GM19328 (cell line): ENCODE measurements at regions not wholly inside any gene's neighbourhood (a gene's known extent, or its start where the extent isn't known, plus 50 kb on each side); places are given as distances from the start of the nearest gene placed in this dataset.
"Not testable (repeated sequence)": the region's sequence is repeated elsewhere in the genome, so short reads cannot be mapped to it uniquely, and the experiment has no call there.

Source experiments
- ATAC-seq: cut with Tn5 transposase; IDR thresholded peaks from one replicate; pipeline ENCODE4 v1.9.1; 2021; ENCODE audit warnings: mild to moderate bottlenecking, moderate library complexity; ENCODE audit not compliant: unreplicated experiment

GRCh38 chr9:120338340-120338739, 241.6 kb downstream of the CDK5RAP2 start:
- ATAC-seq: no peak

GRCh38 chr9:120337131-120337530, 242.8 kb downstream of the CDK5RAP2 start:
- no peak for ATAC-seq

- ATAC-seq: no peak
Observed at GRCh38 chr9:120336753-120337090, 243.2 kb downstream of the CDK5RAP2 start.

GRCh38 chr9:120336021-120336752, 243.8 kb downstream of the CDK5RAP2 start:
- ATAC-seq: no peak

- no peak for ATAC-seq
Observed at GRCh38 chr9:120331913-120332312, 248.1 kb downstream of the CDK5RAP2 start.

- ATAC-seq: no peak
Observed at GRCh38 chr9:120330031-120330430, 249.9 kb downstream of the CDK5RAP2 start.

- no peak for ATAC-seq
Observed at GRCh38 chr9:120327322-120327721, 252.6 kb downstream of the CDK5RAP2 start.

GRCh38 chr9:120326049-120326693, 253.8 kb downstream of the CDK5RAP2 start:
- ATAC-seq: no peak

- no peak for ATAC-seq
Observed at GRCh38 chr9:120324996-120325642, 254.8 kb downstream of the CDK5RAP2 start.

- no peak for ATAC-seq
Observed at GRCh38 chr9:120324461-120324860, 255.5 kb downstream of the CDK5RAP2 start.

- no peak for ATAC-seq
Observed at GRCh38 chr9:120323125-120323524, 256.8 kb downstream of the CDK5RAP2 start.

GRCh38 chr9:120319452-120319851, 260.5 kb downstream of the CDK5RAP2 start:
- no peak for ATAC-seq

GRCh38 chr9:120315154-120315553, 264.8 kb downstream of the CDK5RAP2 start:
- no peak for ATAC-seq

- no peak for ATAC-seq
Observed at GRCh38 chr9:120312031-120312430, 267.9 kb downstream of the CDK5RAP2 start.

GRCh38 chr9:120310035-120310434, 269.9 kb downstream of the CDK5RAP2 start:
- no peak for ATAC-seq

GRCh38 chr9:120308495-120308894, 271.5 kb downstream of the CDK5RAP2 start:
- ATAC-seq: no peak

GRCh38 chr9:120307599-120307998, 272.4 kb downstream of the CDK5RAP2 start:
- no peak for ATAC-seq

- no peak for ATAC-seq
Observed at GRCh38 chr9:120306561-120306960, 273.4 kb downstream of the CDK5RAP2 start.

GRCh38 chr9:120306088-120306487, 273.9 kb downstream of the CDK5RAP2 start:
- no peak for ATAC-seq

- not testable (repeated sequence) for ATAC-seq
Observed at GRCh38 chr9:120304896-120305295, 275.1 kb downstream of the CDK5RAP2 start.

- no peak for ATAC-seq
Observed at GRCh38 chr9:120303519-120303918, 276.4 kb downstream of the CDK5RAP2 start.

GRCh38 chr9:120299785-120300184, 280.2 kb downstream of the CDK5RAP2 start:
- ATAC-seq: no peak
